ENCODE measurements at regions not wholly inside any gene's neighbourhood (a gene's known extent, or its start where the extent isn't known, plus 50 kb on each side); places are given as distances from the start of the nearest gene placed in this dataset.
A peak's percentile ranks its signal among the peaks of the same experiment; 100 is the strongest.

- TF ChIP-seq, protein P1, sequence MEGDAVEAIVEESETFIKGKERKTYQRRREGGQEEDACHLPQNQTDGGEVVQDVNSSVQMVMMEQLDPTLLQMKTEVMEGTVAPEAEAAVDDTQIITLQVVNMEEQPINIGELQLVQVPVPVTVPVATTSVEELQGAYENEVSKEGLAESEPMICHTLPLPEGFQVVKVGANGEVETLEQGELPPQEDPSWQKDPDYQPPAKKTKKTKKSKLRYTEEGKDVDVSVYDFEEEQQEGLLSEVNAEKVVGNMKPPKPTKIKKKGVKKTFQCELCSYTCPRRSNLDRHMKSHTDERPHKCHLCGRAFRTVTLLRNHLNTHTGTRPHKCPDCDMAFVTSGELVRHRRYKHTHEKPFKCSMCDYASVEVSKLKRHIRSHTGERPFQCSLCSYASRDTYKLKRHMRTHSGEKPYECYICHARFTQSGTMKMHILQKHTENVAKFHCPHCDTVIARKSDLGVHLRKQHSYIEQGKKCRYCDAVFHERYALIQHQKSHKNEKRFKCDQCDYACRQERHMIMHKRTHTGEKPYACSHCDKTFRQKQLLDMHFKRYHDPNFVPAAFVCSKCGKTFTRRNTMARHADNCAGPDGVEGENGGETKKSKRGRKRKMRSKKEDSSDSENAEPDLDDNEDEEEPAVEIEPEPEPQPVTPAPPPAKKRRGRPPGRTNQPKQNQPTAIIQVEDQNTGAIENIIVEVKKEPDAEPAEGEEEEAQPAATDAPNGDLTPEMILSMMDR (IDR thresholded peaks at IDR 0.05; ENCODE audit: low read depth, low read length) = peak; percentile 59
- Histone ChIP-seq H3K36me3 (no peaks in the 10 kb centered on the region), H3K27me3 (ENCODE audit: insufficient read depth, low read depth, severe bottlenecking) (no peaks in the 10 kb centered on the region), H3K9me3 (ENCODE audit: severe bottlenecking) (peaks cover 9% of the 10 kb centered on the region), H3K4me3 (ENCODE audit: low read depth, low read length) (no peak overlapping the region), H3K27ac (no peak overlapping the region)
- no peak for DNase-seq
Observed at GRCh38 chr11:22130462-22131053, 62.3 kb upstream of the ANO5 start.

DNA sequence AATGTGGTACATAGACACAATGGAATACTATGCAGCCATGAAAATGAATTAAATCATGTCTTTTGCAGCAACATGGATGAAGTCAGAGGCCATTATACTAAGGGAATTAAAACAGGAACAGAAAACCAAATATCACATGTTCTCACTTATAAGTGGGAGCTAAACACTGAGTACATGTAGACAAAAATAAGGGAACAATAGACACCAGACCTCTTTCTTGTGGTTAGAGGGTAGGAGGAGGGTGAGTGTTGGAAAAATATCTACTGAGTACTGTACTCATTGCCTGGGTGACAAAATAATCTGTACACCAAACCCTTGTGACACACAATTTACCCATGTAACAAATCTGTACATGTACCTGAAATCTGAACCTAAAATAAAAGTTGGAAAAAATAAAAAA lies 59.1 kb upstream of the ANO5 start:
- TF ChIP-seq, protein P1 (IDR thresholded peaks at IDR 0.05; ENCODE audit: low read depth, low read length) = no peak
- Histone ChIP-seq H3K9me3 (ENCODE audit: severe bottlenecking) (no peaks in the 10 kb centered on the region), H3K36me3 (no peaks in the 10 kb centered on the region), H3K4me3 (ENCODE audit: low read depth, low read length) (no peak overlapping the region), H3K27me3 (ENCODE audit: insufficient read depth, low read depth, severe bottlenecking) (no peaks in the 10 kb centered on the region), H3K27ac (no peak overlapping the region)
- DNase-seq = no peak

DNA sequence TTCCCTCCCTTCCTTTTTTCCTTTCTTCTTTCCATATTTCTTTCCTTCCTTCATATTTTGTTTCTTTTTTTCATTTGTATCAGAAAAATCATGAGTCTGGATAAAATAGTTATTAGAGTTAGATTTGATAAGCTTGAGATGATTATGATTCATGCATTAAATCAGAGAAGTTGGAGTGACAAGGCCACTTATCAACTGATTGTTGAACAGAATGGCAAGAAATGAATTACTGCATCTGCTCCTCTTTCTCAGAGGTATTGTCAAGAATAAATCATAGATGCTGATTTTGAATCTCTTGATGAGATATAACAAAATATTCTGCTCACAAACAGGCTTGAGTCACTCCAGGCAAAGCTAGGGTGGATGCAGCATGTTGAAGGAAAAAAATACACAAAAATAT lies 54.6 kb upstream of the ANO5 start:
- no peak overlapping the region for H3K27ac ChIP-seq
- no peak for DNase-seq
- no peak overlapping the region for H3K4me3 ChIP-seq (ENCODE audit: low read depth, low read length)
- no peaks in the 10 kb centered on the region for H3K36me3 ChIP-seq
- no peaks in the 10 kb centered on the region for H3K9me3 ChIP-seq (ENCODE audit: severe bottlenecking)
- TF ChIP-seq, protein P1 (IDR thresholded peaks at IDR 0.05; ENCODE audit: low read depth, low read length) = no peak
- no peaks in the 10 kb centered on the region for H3K27me3 ChIP-seq (ENCODE audit: insufficient read depth, low read depth, severe bottlenecking)
